ENCODE measurements at regions not wholly inside any gene's neighbourhood (a gene's known extent, or its start where the extent isn't known, plus 50 kb on each side); places are given as distances from the start of the nearest gene placed in this dataset.
A peak's percentile ranks its signal among the peaks of the same experiment; 100 is the strongest.

DNA sequence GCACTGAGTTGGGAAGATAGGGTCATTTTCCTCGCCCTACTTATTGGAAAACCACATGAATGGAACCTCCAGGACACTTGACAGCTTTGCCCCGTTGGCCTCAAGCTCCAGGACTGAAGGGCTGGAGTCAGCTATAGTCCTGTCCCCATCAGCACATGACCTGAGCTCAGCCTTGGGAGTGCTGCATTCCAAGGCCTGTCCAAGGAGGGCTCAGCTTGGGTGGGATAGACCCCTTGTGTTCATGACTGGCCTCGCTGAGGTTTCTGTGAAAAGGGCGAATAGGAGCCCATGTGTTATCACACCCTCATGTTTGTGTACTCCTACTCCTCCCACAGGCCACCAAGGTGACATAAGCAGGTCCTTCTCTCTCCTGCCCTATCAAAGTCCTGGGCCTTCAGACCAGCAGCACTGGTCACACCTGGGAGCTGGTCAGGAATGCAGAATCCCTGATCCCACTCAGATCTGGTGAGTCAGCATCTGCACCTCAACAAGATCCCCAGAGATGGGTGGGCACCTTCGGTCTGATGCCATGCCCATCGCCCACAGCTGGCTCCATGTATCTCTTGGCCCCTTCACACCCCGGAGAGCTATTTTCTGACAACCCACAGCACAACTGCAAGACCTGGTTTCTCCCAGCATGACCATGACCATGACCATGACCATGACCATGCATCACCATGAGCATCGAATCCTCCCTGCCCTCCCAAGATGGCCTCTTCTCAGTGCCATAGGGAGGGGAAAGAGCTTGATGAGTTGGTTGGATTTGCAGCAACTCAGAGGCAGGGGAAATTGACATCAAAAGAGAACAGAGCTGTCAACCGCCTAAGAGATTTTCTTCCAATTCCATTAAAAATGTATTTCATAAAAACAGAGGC is 83.0 kb upstream of the RAB6C start:
- peak; percentile 32 for DNase-seq (ENCODE audit: low spot score)

DNA sequence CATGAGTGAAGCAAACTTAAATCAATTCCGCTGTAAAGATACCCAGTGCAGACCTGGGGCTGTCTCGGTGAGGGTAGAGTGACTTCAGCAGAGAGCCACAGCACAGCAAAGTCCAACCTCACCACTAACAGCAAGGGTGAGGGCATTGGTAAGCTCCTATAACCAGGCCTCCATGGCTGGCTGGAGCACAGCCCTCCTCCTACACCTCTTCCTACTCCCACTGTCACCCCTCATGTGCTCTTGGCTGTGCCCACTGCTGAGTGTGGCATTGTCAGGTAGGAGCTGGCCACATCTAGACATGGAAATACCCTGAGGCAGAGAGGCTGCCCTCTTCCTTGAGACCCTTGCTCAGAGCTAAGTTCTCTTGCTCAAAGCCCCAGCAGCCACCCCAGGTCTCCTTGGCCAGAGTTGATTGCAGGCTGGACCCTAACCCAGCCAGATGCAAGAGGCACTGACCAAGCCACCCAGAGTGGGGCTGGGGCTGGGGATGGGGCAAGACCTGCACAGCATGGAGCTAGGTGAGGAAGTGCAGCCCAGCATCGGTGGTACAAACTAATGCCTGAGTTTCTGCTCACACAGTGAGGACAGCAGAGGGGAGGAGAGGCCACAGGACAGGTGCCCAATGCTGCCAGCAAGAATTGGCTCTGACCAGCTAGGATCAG is 77.6 kb upstream of the RAB6C start:
- peak; percentile 36 for DNase-seq (ENCODE audit: low spot score)

DNA sequence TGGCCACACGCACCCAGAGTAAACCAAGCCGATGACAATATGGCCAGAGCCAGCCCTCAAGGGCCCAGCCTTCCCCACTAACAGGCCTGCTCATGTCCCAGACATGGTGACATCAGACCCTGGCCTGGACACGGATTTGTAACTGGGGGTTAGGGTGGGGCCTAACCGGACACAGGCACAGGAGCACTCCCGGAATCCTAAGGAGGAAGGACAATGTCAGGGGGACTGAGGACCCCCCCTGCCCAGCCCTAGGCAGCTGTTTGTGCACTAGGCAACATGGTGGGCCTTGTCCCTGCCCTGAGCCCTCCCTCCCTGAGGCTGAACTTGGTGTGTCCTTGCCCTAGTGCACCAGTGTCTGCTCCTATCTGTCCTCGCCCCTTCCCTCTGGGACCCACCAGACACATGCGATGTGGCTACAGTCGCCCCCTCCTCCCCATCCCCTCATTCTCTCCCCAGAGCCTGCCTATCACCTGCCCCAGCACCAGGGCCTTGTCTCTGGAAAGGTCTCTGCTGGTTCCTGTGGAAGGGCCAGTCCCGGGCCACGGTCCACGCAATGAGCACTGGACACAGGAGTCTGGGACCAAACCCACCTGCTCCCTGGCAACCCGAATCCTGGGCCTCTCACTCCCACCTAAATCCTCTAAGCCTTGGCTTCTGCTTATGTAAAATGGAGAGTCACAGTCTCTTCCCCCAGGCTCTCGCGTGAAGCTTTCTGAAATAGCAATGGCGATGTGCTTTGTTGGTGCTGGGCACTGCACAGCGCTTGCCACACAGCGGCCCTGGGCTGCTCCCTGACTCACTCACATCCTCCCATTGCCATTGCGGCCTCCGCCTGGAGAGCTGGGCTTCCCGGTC is 76.5 kb upstream of the RAB6C start:
- DNase-seq (ENCODE audit: low spot score) = peak; percentile 41

DNA sequence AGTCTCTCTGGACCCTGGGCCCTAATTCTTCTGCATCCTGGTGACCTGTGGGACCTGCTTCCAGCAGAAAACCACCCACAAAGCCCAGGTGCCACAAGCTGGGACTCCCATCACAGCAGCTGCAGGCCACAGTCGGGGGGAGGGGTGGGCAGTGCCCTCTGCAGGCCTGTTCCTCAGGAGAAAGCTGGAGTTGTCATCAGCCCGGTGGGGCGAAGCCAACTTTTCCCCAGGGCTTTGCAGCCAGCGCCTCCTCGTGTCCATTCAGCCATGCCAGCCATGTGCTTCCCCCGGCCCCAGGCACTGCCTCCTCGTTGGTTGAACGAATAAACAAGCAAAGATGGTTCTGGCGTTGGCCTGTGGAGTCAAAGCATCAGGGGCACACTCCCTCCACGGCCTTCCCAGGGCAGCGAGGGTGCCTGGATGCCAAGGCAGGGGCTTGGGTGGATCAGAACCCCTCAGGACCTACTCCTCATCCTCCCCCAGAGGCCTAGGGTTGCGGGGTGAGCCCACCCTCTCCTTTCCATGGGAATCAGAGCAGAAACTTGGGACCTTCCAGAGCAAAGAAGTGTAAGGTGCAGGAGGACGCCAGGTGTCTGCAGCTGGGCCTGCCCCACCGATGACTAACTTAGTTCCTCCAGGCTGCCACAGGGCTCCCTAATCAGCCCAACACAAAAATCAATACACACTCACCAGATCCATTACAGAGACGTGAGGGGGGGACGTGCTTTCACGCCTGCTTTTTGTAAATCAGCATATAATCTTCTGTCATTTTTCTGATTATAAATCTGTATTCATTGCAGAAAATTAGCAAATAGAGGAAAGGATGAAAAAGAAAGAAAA is 75.7 kb upstream of the RAB6C start:
- peak; percentile 65 for DNase-seq (ENCODE audit: low spot score)

DNA sequence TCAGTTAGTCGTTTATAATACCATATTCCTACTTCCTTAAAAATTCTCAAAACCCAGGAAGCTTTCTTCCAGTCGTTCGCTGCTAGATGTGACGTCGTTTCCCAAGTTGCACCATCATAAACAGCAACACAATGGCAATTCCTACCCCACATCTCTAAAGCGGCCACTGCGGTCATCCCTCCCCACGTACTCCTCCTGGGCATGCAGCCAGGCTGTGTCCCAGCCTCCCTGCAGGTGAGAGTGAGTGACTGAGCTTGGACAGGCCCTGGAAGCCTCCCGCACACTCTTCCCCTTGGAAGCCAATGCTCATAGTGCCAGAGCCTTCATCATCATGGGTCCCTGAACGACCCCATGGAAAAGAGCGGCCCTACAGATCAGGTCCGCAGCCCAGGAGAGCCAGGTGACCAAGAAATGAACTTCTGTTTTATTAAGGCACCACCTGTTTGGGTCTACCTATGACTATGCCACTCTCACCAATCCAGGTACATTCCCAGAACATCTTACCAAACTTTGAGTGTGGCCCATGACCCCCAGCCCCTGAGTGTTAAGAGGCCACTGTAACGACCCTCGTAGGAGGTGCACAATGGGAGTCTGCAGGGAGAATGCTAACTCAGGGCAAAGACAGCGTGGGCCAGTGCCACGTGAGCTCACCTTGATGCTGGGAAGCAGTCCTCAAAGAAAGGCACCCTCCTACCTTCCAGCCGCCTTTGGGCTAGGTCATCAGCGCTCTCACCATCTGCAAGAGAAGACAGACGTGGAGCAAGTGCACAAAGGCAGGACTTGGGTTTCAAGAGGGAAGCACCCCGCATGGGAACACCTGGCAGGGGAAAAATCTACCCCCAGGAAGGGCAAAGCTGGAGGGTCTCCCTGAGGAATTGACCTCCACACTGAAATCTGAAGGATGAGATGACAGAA is 74.7 kb upstream of the RAB6C start:
- no peak for DNase-seq (ENCODE audit: low spot score)

DNA sequence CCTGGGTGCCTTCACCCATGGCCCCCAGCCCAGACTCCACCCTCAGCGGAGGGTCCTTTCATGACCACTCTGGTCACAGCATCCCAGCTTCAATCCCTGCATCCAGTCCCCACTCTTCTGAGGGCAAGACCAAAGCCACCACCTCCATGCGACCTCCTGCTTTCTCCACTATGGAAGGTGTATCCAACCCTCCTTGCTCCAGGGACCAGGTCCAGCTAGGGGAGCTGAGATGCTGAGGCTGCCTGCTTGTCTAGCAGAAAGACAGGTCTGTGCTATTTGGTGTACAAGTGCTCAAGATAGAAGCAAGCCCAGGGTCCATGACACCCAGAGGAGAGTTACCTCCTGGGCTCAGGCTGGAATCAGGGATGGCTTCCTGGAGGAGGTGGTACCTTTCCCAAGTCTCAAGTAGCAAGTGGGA is 73.8 kb upstream of the RAB6C start:
- DNase-seq (ENCODE audit: low spot score) = no peak

DNA sequence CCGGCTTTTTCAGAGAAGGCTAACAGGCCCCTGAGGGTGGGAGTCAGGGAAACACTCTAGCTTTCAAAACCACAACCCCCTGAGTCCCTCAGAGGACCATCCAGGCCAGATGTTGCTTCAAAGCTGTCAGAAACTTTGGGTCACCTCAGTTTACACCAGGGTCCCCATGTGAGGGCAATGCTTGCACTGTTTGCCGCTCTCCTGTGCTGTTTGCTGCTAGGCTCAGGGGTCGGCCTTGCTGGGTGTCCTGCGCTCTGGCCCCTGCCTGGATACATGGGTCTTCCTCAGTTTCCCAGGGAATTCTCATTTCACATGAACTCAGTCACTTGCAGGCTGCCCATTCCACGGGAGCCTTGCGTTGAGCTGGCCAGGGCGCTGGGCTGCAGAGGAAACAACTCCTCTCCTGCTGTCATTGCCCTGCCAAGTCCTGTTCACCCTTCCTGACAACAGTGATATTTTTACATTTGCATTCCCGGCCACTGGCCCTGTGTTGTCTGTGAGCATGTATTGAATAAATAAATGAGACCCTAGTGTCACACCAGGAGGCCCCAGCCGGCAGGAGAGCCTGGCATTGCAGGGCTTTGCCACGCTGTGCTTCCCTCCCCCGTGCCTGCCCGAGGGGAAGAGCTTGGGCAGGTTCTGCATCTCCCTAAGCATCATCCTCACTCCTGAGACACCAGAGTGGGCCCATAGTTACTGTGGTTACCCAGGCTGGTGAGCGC is 73.2 kb upstream of the RAB6C start:
- DNase-seq (ENCODE audit: low spot score) = peak; percentile 42

DNA sequence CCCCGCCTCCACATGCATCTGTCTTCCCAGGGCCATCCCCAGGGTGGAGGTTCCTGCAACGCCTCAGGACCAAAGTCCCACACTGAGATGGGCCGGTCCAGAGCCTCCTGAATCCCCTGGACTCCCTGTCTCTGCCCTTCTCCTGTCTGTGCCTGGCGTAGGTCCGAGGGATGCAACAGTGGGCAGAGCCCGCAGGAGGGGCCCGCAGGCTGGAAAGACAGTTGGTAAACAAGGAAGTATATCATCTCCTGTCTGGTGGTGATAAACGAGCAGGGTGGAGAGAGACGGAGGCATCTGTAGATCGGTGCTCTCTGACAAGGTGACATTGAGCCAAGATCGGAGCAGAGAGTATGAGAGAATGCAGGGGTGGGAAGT is 72.6 kb upstream of the RAB6C start:
- DNase-seq (ENCODE audit: low spot score) = no peak

DNA sequence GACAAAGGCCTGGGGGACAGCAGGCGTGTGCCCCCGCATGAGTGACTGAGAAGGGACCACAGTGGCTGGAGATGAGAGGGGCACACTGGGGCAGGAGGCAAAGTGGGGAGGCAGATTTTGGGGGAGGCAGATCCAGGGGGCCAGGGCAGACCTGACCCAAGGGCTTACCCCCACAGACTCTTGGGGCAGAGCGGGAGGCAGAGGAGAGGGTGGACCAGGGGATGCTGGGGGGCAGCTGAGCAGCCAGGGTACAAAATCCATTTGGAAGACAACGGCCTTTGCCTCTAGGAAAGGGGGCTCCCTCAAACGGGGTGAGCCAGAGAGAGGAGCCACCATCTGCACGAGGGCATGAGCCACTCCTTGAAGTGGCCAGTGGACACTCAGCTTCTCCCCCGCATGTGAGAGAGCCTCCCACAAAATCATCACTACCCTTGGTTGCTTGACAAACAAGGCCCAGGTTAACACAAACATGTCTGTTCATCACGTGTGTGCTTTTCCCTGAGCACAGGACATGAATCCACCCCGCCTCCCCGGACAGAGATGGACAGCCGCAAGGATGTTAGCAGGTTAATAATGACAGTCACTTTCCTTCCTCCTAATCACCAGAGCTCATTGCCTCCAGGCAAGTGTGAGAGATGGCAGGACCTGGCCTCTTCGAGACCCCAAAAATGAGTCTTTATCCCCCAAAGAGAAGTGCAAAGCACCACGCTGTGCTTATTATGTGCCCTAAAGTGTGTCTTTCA is 72.0 kb upstream of the RAB6C start:
- peak; percentile 30 for DNase-seq (ENCODE audit: low spot score)

DNA sequence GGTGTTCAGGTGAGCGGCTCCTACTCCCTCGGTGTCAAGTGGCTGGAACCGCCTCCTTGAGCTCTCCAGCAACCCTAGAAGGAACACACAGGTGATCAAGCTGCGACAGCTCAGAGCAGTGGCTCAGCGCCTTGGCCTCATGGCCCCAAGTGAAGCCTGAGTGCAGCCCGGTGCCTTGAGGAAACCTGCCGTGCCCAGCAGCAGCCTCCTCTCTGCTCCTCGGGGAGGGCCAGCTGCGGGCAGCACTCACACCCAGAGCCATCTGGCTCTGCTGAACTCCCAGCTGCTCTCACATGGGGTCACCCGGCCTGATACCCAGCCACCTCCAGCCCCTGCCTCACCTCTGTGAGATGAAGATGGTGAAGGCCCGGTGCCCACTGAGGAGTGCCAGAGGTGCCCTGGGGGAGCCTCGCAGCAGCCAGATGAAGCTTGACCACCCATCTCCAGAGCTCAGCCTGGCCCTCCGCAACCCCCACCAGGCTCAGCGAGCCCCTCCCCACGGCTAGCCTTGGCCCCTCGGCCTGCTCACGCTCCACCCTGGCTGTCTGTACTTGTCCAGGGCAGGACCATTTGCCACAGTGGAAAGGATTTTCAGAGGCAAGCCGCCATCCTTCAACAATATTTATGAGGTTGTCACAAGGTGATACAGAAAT is 70.6 kb upstream of the RAB6C start:
- DNase-seq (ENCODE audit: low spot score) = peak; percentile 40

DNA sequence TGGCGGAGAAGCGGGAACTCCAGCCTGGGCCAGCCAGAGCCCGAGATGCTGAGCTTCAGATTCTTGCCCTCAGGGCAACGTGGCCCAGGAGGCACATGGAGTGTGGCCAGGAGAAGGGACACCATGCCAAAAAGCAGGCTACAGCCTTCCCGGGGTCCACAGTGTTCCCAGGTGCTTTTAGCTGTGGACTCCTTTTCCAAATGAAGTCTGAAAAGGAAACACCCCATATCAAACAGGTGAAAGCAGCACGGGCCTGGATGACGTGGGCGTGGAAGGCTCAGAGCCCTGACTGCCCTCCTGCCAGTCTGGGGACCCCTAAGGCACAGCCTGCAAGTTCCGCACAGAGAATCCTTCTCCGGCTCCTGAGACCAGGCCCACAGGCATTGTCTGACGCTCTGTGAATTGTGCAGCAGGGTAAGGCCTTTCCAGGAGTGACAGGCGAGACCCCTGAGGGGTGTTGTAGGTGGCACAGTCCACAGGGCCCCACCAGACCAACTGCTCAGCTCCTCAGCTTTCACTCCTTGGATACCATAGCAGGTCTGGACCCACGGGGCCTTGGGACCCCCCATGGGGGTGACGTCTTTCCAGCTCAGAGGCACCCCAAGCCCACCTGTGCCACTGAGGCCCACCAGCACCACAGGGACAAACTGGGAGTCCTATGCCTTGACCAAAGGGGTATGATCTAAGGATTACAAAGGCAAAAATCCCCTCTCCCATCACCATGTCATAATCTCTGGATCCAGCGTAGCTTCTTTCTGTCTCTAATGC is 69.6 kb upstream of the RAB6C start:
- DNase-seq (ENCODE audit: low spot score) = peak; percentile 42

DNA sequence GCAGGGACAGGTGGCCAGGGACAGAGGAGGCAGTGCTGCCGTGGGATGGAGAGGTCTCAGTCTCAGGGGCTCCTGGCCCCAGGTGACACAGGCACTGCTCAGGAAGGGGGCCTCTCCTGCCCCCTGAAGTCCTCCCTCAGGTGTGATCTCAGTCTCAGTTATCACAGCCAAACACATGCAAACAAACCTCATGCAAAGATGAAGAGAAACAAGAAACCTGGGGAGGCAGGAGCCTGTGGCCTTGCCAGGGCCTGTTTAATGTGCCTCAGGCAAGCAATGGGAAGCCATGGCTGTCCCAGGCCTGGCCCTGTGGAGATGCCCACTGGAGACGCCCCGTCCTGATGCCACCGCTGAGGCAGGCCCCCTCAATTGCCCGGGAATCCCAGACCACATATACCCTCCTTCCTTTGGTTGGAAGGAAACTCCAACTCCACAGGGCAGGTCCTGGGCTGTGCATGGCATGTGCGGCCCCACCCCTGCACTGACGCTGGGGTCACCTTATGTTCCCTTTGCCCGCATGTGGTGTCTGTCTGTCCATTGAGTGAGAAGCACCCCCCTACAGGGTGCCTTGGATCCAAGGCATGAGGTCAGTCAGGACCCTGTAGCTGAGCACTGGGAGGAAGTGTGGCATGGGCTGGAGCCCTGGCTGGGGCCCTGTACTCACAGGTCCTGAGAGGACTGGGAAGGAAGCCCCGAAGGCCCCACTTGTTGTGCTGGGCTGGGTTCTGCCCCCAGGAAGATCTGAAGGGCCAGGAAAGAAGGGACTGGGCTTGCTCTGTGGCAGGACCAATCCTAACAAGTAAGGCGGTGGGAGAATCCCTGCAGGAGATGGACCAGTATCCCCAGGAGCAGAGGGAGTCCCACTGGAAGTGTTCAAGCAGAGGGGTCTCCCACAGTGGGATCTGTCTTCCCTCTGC is 68.8 kb upstream of the RAB6C start:
- DNase-seq (ENCODE audit: low spot score) = peak; percentile 33

DNA sequence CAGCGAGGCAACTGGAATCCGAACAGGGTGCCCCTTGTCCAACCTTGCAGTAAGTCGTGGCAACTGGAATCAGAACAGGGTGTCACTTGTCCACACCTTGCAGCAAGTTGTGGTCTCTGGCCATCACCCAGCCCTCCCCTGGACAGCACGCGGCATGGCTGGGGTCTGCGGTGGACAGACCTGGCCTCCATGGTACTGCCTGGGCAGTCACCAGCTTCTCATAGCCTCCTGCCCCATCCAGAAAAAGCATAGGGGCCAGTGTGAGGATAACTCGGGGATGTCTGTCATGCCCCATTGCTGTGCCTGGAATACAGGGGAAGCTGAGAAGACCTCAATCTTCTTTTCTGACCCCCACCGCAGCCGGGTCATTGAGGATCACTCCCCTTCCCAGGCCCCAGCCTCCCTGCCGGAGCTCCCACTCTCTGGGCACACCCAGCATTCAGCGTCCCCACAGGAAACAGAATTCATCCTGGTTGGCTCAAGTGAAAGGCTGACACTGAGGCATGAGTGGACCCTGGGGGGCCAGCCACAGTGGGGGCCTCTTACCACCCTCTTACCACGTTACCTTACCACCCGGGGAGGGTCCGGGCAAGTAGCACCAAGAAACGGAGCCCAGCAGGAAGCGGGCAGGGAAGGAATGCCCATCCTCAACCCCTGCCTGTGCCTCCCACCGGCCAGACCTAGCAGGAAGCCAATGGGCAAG is 68.0 kb upstream of the RAB6C start:
- DNase-seq (ENCODE audit: low spot score) = peak; percentile 33

DNA sequence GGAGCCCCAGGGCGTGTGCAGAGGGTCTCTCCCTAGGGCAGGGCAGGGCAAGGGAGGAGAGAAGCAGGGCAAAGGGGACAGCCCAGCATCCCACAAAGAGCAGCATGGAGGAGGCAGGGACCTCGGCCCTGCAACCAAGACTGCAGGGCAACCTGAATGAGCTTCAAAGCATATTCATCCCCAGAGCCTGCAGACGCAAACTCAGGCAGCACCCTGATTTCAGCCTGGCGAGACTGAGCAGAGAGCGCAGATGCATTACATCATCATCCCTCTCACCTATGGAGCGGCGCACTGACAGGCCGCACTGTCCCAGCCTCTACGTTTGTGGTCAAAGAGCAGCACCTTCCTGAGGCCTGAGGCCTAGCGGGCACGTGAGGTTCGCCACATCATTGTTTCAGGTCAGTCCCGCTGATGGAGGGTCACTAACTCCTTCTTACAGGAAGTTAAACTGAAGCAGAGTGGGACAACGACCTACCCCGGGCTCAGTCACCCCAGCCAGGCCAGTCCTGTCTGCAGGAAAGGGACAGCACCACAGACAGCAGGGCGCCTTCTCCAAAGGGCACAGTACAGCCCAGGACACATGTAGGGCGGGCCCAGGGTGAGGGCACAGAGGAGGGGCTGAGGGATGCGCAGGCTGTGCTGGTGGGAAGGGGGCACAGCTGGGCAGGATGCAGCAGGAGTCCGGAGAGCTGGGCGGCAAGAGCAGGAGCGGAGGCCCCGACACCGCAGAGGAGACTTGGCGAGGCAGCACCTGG is 67.2 kb upstream of the RAB6C start:
- DNase-seq (ENCODE audit: low spot score) = peak; percentile 37

All from ecto neural progenitor cell (in vitro differentiated cells).